Fibroblast of peridontal ligament (primary cell): ENCODE measurements at regions not wholly inside any gene's neighbourhood (a gene's known extent, or its start where the extent isn't known, plus 50 kb on each side); places are given as distances from the start of the nearest gene placed in this dataset.
"Not testable (repeated sequence)": the region's sequence is repeated elsewhere in the genome, so short reads cannot be mapped to it uniquely, and the experiment has no call there.

Source experiments
- DNase-seq: peaks from one replicate; pipeline ENCODE4 v3.0.0-alpha.2; 2010; ENCODE audit errors: extremely low read depth

DNA sequence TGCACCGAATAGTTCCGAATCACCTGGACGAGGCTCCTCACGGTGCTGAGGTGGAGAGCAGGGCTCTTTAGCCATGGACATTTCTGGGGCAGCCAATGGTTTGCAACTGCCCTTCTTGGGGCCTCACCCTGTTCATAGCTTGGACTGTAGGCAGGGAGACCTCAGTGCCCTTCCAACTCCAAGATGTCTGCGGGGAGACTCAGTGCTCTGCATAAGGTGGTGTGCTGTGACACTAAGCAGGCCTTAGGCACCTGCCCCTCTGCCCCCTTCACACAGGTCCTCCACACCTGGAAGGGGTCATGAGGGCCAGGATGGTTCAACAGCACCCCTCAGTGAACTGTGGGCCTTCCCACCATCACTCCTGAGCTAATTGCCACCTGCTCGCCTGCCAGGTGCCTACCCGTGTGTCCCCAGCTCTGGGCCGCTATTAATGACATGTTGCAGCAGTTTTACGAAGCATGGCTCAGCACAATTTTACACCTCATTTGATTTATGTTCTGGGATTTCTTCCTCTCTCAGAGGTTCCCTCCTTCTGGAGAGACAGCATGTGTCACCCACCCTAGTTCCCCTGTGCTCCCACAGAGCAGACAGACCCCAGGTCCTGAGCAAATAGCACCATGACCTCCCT is 101.2 kb upstream of the SMAD3 start:
- DNase-seq, result no peak

DNA sequence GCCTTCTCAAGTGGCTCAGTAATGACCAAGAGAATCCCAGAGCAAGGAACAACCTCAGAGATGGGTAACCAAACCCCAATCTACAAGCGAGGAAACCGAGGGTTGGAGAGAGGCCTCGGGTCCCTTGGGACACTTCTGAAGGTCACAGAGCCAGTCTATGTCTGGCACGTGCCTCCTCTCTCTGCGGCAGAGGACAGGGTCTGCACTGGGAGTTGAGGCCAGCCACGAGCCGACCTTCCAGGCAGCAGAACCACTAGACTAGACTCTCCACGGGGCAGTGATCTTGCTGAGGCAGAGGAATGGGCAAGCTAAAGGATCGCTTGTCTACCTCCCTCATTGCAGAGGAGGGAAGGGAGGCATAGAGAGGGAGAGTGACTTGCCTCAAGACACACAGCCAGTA is 100.6 kb upstream of the SMAD3 start:
- DNase-seq, result no peak

- no peak for DNase-seq
These were observed 100.1 kb upstream of the SMAD3 start for GRCh38 chr15:66965201-66965900.

DNA sequence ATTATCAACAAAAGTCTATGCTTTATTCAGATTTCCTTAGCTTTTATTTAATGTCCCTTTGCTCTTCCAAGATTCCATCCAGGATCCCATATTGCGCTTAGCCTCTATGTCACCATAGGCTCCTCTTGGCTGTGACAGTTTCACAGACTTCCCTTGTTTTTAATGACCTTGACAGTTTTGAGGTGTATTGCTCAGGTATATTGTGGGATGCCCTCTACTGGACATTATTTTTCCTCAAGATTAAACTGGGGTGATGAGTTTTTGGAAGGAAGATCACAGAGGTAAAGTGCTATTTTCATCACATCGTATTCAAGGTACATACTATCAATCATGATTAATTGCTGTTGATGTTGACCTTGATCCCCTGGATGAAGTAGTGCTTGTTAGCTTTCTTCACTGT is 99.1 kb upstream of the SMAD3 start:
- no peak for DNase-seq

DNA sequence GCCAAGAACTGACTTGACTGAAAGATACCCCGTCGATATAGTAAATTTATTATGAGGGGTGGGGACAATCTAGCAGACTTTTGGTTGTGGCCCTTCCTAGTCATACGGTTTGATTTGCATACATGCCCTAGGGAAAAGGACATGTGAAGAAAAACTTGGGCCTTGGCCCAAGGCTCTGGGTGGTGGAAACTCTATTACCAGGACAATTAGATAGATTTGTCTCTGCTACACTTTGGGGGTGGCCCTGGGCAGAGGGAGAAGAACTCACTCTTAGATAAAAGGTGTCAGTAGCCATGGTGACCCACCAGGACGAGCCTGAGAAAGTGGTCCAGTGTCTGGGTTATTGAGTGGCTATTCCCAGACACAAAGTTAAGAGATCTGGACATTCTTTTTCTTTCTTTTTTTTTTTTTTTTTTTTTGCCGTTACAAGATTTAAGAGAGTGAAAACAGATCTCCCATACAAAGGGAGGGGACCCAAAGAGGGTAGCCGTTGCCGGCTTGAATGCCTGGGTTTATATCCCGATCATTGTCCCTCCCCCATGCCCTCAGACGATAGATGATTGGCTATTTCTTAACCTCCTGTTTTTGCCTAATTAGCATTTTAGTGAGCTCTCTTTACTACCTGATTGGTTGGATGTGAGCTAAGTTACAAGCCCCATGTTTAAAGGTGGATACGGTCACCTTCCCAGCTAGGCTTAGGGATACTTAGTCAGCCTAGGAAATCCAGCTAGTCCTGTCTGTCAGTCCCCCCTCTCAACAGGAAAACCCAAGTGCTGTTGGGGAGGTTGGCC is 96.4 kb upstream of the SMAD3 start:
- no peak for DNase-seq

GRCh38 chr15:66974131-66974530 is 91.3 kb upstream of the SMAD3 start:
- not testable (repeated sequence) for DNase-seq

DNA sequence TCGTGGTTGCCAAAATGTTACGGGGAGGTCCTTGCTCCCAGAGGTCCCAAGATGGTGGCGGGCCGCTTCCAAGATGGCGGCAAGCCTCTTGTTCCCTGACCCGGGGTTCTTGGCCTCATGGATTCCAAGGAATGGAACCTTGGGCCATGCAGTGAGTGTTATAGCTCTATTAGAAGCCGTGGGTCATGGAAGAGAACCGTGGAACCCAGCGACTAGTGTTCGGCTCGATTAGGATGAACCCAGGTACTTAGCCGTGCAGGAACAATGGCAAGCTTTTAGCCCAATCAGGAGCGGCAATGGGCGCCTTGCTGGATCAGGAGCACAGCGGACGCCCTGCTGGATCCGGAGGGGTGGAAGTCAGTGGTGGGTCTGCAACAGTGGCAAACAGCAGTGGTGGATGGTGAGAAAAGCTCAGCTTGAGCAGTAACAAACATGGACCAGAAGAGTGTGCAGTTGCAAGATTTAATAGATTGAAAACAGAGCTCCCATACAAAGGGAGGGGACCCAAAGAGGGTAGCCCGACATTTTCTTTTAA is 89.2 kb upstream of the SMAD3 start:
- DNase-seq, result not testable (repeated sequence)

DNA sequence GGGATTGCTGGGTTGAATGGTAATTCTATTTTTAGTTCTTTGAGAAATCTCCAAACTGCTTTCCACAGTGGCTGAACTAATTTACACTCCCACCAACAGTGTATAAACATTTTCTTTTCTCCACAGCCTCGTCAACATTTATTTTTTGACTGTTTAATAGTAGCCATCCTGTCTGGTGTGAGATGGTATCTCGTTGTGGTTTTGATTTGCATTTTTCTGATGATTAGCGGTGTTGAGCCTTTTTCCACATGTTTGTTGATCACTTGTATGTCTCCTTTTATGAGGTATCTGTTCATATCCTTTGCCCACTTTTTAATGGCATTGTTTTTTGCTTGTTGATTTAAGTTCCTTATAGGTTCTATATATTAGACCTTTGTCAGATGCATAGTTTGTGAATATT is 85.1 kb upstream of the SMAD3 start:
- DNase-seq, result not testable (repeated sequence)

DNA sequence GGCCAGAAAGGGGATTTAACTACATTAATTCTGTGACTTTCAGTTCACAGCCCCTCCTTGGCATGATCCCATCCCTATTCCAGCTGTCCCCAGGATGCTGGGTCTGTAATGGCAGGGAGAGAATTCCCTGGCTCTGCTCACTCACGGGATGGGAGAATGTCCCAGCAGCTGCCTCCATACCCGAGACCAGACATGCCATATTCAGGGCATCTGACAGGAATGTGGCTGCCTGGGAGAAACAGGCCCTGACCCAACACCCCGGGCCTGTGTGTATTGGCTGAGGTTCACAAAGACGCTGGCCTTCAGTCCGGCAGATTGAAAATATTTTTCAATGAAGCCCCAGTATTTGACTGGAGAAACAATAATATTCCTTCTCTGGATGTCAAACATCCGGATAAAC is 83.6 kb upstream of the SMAD3 start:
- no peak for DNase-seq

DNA sequence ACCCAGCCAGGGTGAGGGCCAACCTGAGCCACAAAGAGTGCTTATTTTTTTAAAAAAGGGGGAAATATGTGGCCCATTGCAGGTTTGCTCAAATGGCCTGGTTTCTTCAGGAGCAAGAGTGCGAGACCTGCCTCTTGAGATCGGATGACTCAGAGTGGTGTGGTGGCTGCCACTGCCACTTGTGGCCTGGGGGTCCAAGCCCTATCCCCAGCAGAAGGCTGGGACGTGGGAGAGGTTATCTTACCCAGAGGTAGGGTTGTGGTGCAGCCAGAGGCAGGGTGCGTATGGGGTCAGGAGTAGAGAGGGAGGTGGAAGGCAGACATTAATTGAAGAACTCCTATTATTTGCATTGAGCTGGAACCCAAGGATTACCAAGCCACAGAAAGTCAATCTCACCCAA is 83.2 kb upstream of the SMAD3 start:
- DNase-seq, result no peak

GRCh38 chr15:66982816-66983215 is 82.6 kb upstream of the SMAD3 start:
- no peak for DNase-seq

GRCh38 chr15:66985653-66986052 is 79.7 kb upstream of the SMAD3 start:
- no peak for DNase-seq

DNA sequence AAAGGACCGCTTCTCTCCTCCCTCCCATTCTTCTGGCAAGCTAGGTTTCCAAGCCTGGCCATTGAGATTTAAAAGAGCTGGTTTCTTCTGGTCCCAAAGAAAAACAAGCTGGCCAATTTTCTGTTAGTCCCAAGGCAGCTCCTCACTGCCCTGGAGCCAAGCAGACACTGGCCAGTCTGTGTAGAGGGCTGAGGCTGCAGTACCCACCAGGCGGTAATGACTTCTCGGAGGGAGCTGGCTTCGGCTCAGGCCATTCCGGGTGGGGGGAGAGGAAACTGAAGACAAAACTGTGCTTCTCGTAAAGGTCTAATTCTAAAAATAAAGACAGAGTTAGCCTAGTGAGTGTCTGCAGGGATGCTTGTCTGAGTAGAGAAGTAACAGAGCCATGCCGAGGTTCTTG is 78.5 kb upstream of the SMAD3 start:
- no peak for DNase-seq

GRCh38 chr15:66993090-66993489 is 72.3 kb upstream of the SMAD3 start:
- no peak for DNase-seq

DNA sequence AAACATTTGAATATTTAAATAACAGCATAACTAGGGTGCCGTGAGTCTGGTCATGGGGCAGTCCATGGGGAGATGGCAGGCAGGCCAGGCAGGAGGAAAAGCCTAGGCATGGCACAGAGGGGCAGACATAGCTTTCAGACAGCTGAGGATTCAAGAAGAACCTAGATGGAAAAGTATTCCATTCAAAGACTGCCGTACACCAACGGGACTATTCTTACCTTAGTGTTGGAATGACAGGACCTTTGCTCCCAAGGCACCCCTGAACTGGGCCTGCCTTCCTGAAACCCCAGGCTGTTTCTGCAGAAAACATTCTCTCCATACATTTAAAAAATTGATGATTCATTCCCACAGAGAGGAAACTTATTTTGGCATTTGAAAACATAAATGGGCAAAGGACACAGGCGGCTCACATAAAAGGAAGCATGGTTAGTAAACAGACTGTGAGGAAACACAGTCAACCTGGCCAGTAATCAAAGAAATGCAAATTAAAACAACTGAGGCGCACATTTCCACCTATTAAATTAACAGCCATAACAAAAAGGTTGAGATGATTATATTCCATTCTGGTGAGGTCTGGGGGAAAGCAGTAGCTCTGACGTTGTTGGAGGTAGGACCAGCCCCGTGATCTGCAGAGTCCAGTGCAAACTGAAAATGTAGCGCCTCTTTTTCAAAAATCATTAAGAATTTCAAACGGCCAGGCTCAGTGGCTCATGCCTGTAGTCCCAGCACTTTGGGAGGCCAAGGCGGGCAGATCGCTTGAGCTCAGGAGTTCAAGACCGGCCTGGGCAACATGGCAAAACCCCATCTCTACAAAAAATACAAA is 71.3 kb upstream of the SMAD3 start:
- no peak for DNase-seq

DNA sequence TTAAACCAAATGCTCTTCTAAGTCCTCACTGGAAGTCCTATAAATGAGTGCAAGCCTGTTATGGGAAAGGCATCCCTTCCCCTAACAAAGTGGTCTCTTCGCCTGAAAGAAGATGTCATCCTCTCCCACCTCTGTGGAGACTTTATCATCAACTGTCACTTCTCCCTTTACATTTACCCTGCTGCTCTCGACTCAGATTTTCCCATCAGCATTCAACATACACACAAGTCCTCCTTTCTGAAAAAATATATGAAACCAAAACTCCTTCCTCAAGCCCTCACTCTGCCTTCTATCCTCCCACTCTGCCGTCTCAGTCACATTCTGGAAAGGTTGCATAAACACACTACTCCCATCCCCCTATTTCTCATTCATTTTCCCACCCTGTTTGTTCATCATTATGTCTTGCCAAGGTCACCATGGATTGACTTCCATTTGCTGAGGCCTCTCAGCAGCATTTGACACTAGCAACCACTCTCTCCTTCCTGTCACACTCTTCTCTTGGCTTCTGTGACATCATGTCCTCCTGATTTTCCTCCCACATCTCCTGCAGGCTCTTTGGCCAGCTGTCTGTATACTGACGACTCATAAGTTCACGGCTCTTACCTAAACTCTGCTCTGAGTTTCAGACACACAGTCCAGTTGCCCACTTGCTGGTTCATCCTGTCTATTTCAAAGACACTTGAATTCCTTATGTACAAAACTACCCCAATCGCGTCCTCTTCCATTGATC is 70.3 kb upstream of the SMAD3 start:
- peak; percentile 58 for DNase-seq

DNA sequence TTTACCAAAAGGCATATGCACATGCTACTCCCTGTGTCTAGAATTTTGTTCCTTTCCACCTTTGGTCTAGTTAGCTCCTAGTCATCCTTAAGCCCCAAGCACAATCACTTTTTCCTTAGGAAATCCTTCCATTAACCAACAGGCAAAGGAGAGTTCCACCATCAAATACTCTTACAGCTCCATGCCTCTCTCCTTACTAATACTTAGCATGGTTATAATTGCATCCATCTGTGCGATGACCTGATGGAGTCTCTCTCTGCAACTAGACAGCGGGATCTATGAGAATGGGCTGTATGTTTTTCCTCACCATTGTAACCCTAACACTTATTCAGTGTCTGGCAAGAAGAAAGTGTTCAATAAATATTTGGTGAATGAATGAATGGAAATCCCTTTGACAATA is 69.3 kb upstream of the SMAD3 start:
- DNase-seq, result peak; percentile 67

- DNase-seq, result peak; percentile 93
These were observed 68.2 kb upstream of the SMAD3 start for GRCh38 chr15:66997212-66997611.

- DNase-seq, result not testable (repeated sequence)
These were observed 67.2 kb upstream of the SMAD3 start for GRCh38 chr15:66998234-66998633.

DNA sequence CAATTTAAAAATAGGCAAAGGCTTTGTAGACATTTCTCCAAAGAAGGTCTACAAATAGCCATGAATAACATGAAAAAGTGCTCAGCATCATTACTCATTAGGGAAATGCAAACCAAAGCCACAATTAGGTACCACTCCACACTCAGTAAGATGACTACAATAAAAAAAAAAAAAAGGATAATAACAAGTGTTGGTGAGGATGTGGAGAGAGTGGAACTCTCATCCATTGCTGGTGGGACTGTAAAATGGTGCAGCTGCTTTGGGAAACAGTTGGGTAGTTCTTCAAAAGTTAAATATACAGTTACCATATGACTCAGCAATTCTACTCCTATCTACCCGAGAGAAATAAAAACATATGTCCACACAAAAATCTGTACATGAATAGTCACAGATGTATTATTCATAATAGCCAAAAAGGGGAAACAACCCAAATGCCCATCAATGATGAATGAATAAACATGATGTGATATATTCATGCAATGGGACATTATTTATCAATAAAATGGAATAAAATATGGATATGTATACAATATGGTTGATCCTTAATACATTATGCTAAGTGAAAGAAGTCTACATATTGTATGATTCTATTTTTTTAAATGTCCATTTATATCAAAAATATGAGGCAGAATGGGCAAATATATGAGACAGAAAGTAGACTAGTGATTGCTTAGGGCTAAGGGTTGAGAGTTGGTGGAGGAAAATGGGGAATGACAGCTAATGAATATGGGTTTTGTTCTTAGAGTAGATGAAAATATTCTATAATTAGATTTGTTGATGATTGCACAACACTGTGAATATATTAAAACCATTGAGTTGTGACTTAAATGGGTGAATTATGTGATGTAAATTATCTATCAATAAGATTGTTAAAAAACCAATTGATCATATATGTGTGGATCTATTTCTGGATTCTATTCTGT is 66.1 kb upstream of the SMAD3 start:
- peak; percentile 38 for DNase-seq
